ENCODE measurements at regions not wholly inside any gene's neighbourhood (a gene's known extent, or its start where the extent isn't known, plus 50 kb on each side); places are given as distances from the start of the nearest gene placed in this dataset.
"Not testable (repeated sequence)": the region's sequence is repeated elsewhere in the genome, so short reads cannot be mapped to it uniquely, and the experiment has no call there.

DNA sequence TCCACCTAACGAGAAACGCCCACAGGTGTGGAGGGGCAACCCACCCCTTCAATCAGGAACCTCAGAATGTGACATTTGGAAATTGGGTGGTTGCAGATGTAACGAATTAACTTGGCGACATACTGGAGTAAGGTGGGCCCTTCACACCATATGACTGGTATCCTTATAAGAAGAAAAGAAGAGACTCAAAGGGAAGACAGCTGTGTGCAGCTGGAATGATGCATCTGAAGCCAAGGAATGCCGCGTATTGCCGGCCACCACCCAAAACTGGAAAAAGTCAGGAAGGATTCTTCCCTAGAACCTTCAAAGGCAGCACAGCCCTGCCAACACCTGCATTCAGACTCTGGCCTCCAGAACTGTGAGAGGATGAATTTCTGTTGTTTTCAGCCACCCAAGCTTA, 270.0 kb upstream of the FRG2C start:
- not testable (repeated sequence) for DNase-seq (ENCODE audit: low spot score)

- DNase-seq (ENCODE audit: low spot score), result not testable (repeated sequence)
Measured at GRCh38 chr3:75394562-75395360, 269.4 kb upstream of the FRG2C start.

- DNase-seq (ENCODE audit: low spot score), result no peak
Measured at GRCh38 chr3:75395580-75396315, 268.4 kb upstream of the FRG2C start.

- no peak for DNase-seq (ENCODE audit: low spot score)
Measured at GRCh38 chr3:75396316-75396802, 267.8 kb upstream of the FRG2C start.

GRCh38 chr3:75397486-75397885, 266.6 kb upstream of the FRG2C start:
- DNase-seq (ENCODE audit: low spot score), result not testable (repeated sequence)

GRCh38 chr3:75422101-75422945, 241.8 kb upstream of the FRG2C start:
- not testable (repeated sequence) for DNase-seq (ENCODE audit: low spot score)

DNA sequence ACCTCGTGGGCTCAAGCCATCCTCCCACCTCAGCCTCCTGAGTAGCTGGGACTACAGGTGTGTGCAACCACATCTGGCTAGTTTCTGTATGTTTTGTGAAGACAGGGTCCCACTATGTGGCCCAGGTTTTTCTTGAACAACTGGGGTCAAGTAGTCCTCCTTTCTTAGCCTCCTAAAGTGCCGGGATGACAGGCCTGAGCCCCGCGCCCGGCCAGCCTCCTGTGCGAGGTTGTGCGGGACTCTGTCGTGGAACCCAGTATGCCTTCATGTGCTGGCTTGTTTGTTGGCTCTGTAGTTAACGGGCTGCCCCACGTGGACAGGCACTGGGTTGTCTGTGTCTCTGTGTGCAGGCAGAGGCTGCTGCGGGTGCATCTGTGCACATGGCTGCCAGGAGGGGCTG, 238.7 kb upstream of the FRG2C start:
- DNase-seq (ENCODE audit: low spot score), result not testable (repeated sequence)

- not testable (repeated sequence) for DNase-seq (ENCODE audit: low spot score)
Measured at GRCh38 chr3:75427486-75427885, 236.6 kb upstream of the FRG2C start.

- not testable (repeated sequence) for DNase-seq (ENCODE audit: low spot score)
Measured at GRCh38 chr3:75427906-75428305, 236.2 kb upstream of the FRG2C start.

GRCh38 chr3:75429561-75430220, 234.4 kb upstream of the FRG2C start:
- peak; percentile 68 for DNase-seq (ENCODE audit: low spot score)

DNA sequence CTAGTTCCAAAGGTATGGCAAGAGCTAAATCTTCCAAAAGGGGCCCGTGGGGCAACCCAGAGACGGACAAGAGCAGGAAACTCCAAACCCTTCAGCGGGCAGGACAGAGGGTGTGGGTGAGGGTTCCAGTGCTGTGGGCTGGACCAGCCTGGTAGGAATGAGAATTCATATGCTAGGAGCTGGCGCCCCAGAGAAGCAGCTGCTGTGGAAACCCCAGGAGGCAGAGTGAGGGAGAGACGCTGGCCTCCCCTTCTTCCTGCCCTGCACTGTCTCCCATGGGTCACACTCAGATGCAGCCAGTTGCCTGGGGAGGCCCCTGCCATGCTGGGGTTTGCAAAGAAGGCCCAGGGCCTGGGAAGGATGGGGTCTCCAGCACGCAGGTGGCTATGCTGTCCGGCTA, 233.7 kb upstream of the FRG2C start:
- DNase-seq (ENCODE audit: low spot score), result not testable (repeated sequence)

- not testable (repeated sequence) for DNase-seq (ENCODE audit: low spot score)
Measured at GRCh38 chr3:75431120-75431519, 233.0 kb upstream of the FRG2C start.

DNA sequence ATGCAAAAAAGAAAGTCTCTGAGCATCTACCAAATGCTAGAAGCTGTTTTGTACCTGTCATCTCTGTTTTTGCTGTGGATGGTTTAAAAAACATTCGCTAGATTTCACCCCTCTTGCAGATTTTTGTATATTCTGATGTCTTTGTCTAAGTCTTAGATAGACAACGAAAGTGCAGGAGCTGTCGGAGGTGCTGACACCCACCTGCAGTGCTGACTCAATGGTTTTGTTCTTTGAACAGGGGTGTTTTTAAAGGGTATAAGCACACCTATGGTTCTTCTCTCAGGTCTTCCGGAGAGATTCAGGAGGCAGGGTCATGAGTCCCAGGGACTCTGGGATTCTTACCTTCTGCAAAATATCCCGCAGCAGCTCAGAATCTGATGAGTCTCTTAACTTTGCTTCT, 231.7 kb upstream of the FRG2C start:
- not testable (repeated sequence) for DNase-seq (ENCODE audit: low spot score)

DNA sequence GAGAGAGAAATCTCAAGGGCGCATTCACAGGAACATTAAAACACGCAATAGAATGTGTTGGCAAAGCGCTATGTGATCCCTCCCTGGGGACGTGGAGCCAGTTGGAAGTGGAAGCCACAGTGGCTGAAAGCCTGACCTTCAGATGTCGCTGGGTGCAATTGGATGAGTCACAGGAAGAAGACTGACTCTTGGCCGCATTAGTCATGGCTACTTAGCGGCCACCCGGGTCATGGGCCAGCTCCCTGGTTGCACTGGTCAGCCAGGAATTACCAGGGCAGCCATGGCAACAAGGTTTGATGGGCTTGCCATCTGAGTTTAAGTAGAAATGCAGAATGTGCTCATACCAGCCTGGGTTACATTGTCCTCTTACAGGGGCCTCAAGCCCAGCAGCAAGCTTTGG, 231.2 kb upstream of the FRG2C start:
- not testable (repeated sequence) for DNase-seq (ENCODE audit: low spot score)

- not testable (repeated sequence) for DNase-seq (ENCODE audit: low spot score)
Measured at GRCh38 chr3:75433295-75433694, 230.8 kb upstream of the FRG2C start.

- not testable (repeated sequence) for DNase-seq (ENCODE audit: low spot score)
Measured at GRCh38 chr3:75434276-75434912, 229.7 kb upstream of the FRG2C start.

DNA sequence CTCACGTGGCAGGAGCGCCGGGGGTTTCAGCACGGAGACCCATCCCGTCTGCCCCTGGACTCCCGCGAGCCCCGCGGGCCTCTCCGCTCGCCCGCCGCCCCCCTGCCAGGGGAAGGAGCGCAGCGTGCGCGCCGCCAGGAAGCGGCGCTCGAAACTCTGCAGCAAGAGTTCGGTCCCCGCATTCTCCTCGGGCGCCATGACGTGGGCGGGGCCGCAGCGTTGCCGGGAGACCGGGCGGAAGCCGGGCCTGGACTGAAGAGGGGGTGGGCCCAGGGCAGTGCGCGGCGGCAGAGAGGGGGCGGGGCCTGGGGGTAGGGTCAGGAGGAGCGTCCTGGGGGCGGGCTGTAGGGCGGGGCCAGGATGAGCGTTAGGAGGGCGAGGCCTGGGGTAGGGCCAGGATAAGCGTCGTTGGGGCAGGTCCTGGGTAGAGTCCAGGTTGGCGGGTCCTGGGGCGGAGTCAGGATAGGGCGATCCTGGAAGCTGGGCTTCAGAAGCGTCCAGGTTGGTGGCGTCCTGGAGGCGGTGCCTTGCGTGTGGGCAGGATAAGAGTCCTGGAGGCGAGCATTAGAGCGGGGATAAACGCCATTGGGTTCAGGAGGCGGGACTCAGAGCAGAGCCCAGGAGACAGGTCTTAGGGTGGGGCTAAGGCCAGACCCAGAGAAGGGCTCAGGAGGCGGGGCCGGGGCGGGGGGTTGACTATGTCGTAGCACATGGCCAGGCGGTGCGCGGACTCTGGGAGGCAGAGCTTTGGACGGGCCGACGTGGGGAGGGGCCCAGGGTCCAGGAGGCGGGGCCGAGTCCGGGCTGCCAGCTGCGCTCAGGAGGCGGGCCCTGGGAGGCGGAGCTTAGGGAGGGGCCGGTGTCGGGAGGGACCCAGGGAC, 229.0 kb upstream of the FRG2C start:
- DNase-seq (ENCODE audit: low spot score), result peak; percentile 97

GRCh38 chr3:75435794-75436400, 228.2 kb upstream of the FRG2C start:
- peak; percentile 44 for DNase-seq (ENCODE audit: low spot score)

- DNase-seq (ENCODE audit: low spot score), result not testable (repeated sequence)
Measured at GRCh38 chr3:75440986-75441385, 223.1 kb upstream of the FRG2C start.

DNA sequence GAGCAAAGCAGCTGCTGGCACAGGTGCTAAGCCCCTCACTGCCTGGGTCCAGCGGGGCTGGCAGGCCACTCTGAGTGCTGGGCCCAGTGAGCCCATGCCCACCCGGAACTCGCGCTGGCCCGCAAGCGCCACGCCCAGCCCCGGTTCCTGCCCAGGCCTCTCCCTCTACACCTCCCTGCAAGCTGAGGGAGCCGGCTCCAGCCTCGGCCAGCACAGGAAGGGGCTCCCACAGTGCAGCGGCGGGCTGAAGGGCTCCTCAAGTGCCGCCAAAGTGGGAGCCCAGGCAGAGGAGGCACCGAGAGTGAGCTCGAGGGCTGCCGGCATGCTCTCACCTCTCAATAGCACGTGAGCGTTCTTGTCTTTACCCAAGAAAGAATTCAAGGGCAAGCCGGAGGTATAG, 219.5 kb upstream of the FRG2C start:
- not testable (repeated sequence) for DNase-seq (ENCODE audit: low spot score)
